ENCODE measurements at regions not wholly inside any gene's neighbourhood (a gene's known extent, or its start where the extent isn't known, plus 50 kb on each side); places are given as distances from the start of the nearest gene placed in this dataset.

DNA sequence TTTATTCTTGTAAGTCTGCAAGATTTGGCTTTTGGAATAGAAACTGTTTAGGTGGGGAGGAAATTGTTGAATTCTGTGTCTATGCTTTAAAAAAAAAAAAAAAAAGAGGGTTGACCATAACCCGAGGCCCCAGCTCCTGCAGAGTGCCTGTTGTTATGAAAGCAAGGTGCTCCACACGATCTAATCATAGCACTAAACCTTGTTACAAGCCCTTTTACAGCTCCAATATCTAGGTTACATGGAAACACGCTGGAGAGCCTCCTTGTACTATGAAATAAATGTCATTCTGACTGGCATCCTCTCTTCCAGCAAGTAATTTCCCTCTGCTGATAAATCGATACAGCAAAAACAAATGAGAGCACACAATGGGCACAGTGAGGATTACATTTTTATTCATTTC lies 303.1 kb upstream of the SOX5 start:
- TF ChIP-seq SIX4 (CRISPR knock-in tag; IDR thresholded peaks at IDR 0.05) = no peak
- TF ChIP-seq ZNF776 (CRISPR knock-in tag; IDR thresholded peaks at IDR 0.05) = no peak
- no peak for TF ChIP-seq GABPB1 (CRISPR knock-in tag; IDR thresholded peaks at IDR 0.05)
- no peak for TF ChIP-seq MZF1 (CRISPR knock-in tag; IDR thresholded peaks at IDR 0.05; ENCODE audit: borderline replicate concordance)
- TF ChIP-seq SP140L (CRISPR knock-in tag; IDR thresholded peaks at IDR 0.05; ENCODE audit: borderline replicate concordance) = no peak
- no peak for TF ChIP-seq CEBPB (IDR thresholded peaks at IDR 0.05; ENCODE audit: borderline replicate concordance, low read depth, low read length)
- TF ChIP-seq, protein P1, sequence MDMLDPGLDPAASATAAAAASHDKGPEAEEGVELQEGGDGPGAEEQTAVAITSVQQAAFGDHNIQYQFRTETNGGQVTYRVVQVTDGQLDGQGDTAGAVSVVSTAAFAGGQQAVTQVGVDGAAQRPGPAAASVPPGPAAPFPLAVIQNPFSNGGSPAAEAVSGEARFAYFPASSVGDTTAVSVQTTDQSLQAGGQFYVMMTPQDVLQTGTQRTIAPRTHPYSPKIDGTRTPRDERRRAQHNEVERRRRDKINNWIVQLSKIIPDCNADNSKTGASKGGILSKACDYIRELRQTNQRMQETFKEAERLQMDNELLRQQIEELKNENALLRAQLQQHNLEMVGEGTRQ (IDR thresholded peaks at IDR 0.05; ENCODE audit: low read depth, low read length) = no peak
- TF ChIP-seq, protein P1 (CRISPR knock-in tag; IDR thresholded peaks at IDR 0.05; ENCODE audit: borderline replicate concordance) = no peak
- no peak for TF ChIP-seq SOX6 (IDR thresholded peaks at IDR 0.05)
- no peak for TF ChIP-seq SOX6 (CRISPR knock-in tag; IDR thresholded peaks at IDR 0.05)
- TF ChIP-seq TCF7 (IDR thresholded peaks at IDR 0.05; ENCODE audit: low read depth) = no peak
- TF ChIP-seq ZNF317 (CRISPR knock-in tag; IDR thresholded peaks at IDR 0.05) = no peak

Data from HepG2 (cell line).